ENCODE measurements at regions not wholly inside any gene's neighbourhood (a gene's known extent, or its start where the extent isn't known, plus 50 kb on each side); places are given as distances from the start of the nearest gene placed in this dataset.

DNA sequence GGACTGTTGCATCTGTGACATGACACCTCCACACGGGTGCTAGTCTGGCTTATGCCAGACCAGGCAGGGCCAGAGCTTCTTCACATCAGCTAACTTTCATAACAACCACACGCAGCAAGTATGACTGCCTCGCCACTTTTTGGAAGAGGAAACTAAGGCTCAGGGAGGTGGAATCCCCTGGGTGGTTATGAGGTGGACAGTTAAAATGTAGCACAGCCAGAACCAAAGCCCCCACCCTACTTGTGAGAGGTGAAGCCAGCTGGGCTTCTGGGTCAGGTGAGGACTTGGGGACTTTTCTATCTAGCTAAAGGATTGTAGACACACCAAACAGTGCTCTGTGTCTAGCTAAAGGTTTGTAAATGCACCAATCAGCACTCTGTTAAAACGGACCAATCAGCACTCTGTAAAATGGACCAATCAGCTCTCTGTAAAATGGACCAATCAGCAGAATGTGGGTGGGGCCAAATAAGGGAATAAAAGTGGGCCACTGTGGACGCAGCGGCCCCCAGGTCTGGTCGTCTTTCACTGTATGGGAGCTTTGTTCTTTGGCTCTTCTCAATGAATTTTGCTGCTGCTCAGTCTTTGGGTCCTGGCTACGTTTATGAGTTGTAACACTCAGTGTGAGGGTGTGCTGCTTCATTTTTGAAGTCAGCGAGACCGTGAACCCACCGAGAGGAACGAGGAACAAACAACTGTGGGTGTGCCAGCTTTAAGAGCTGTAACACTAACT, 171.0 kb downstream of the PTPN20 start:
- H3K4me3 ChIP-seq (replicated peaks; ENCODE audit: low read depth, low read length) = no peak overlapping the region
- no peak for DNase-seq (ENCODE audit: low read depth)
- TF ChIP-seq, protein P1, sequence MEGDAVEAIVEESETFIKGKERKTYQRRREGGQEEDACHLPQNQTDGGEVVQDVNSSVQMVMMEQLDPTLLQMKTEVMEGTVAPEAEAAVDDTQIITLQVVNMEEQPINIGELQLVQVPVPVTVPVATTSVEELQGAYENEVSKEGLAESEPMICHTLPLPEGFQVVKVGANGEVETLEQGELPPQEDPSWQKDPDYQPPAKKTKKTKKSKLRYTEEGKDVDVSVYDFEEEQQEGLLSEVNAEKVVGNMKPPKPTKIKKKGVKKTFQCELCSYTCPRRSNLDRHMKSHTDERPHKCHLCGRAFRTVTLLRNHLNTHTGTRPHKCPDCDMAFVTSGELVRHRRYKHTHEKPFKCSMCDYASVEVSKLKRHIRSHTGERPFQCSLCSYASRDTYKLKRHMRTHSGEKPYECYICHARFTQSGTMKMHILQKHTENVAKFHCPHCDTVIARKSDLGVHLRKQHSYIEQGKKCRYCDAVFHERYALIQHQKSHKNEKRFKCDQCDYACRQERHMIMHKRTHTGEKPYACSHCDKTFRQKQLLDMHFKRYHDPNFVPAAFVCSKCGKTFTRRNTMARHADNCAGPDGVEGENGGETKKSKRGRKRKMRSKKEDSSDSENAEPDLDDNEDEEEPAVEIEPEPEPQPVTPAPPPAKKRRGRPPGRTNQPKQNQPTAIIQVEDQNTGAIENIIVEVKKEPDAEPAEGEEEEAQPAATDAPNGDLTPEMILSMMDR (IDR thresholded peaks at IDR 0.05; ENCODE audit: low read length, missing control alignments) = no peak

DNA sequence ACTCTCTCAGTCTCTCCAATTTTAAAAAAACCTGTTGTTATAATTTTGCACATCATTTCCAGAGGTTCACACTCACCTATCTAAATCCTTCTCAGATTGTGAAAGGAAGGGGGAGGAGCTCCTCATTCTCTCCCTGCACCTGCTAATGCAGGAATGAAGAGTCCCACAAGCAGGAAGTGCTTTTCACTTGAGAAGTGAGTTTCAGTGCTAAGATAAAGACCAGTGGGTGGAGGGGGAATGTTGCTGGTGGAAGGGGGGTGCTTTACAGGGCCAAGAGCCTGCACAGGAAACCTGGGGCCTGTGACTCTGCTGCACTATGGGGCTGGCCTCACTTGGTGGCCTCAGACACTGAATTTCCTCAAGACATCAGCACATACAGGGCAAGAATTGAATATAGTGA, 176.4 kb downstream of the PTPN20 start:
- DNase-seq (ENCODE audit: low read depth) = no peak
- H3K4me3 ChIP-seq (replicated peaks; ENCODE audit: low read depth, low read length) = no peak overlapping the region
- TF ChIP-seq, protein P1 (IDR thresholded peaks at IDR 0.05; ENCODE audit: low read length, missing control alignments) = no peak

DNA sequence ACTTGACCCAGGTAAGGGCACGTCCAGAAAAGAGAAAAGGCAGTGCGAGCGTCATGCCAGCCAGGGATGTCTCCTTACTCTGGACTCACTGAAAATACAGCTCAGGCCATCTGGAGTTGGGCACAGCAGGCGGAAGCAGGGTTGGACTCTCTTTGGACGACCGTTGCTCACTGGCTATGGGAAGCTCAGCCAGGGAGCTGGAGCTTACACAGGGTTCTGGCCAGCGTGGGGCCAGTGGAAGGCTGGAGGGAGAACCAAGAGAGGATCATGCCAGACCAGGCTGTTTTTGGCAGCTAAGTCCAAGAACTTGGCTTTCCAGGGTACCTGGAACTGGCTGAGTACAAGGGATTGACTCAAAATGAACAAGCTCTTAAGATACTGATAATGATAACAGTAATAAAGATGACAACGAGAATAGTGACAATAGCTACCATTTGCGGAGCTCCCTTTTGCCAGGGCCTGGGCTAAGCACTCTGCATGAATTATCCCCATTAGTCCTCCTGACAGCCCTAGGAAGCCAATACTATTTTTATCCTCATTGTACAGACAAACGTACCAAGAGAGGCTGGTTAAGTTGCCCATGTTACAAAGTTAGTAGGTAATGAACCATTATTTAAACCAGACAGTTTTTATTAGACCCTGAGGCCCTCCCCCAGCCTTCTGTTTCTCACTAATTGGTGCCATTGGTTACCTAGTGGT, 177.6 kb downstream of the PTPN20 start:
- no peak for DNase-seq (ENCODE audit: low read depth)
- TF ChIP-seq, protein P1 (IDR thresholded peaks at IDR 0.05; ENCODE audit: low read length, missing control alignments) = no peak
- no peak overlapping the region for H3K4me3 ChIP-seq (replicated peaks; ENCODE audit: low read depth, low read length)

DNA sequence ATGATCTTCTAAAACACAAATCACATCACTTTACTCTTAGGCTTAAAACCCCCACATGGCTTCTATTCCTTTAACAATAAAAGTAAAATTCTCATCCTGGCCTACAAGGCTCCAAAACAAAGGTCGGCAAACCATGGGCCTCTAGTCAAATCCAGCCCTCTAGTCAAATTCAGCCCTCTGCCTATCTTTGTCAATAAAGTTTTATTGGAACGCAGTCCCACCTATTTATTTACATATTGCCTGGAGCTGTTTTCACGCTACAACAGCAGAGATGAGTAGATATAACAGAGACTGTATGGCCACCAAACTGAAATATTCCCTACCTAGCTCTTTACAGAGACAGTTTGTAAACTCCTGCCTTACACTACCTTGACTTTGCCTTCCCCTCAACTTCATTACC, 178.8 kb downstream of the PTPN20 start:
- no peak overlapping the region for H3K4me3 ChIP-seq (replicated peaks; ENCODE audit: low read depth, low read length)
- no peak for DNase-seq (ENCODE audit: low read depth)
- TF ChIP-seq, protein P1 (IDR thresholded peaks at IDR 0.05; ENCODE audit: low read length, missing control alignments) = no peak

DNA sequence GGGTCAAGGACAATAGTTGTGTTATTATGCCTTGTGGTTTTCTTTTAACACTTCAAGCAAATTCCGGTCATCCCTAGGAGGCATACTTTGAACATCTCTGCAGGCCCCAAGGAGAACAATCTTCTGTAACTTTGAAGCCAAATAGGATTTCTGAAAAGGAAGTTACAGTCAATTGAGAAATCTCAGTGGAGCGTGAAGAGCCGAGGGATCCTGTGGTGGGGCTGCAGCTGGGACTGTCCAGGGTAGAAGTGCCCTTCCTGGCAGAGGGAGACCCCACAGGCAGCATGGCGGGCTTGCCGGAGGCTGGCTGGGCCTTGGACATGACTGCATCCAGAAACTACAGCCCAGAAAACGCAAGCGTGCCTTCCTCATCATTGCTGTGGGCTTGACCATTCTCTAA, 179.7 kb downstream of the PTPN20 start:
- no peak overlapping the region for H3K4me3 ChIP-seq (replicated peaks; ENCODE audit: low read depth, low read length)
- TF ChIP-seq, protein P1 (IDR thresholded peaks at IDR 0.05; ENCODE audit: low read length, missing control alignments) = no peak
- DNase-seq (ENCODE audit: low read depth) = no peak

DNA sequence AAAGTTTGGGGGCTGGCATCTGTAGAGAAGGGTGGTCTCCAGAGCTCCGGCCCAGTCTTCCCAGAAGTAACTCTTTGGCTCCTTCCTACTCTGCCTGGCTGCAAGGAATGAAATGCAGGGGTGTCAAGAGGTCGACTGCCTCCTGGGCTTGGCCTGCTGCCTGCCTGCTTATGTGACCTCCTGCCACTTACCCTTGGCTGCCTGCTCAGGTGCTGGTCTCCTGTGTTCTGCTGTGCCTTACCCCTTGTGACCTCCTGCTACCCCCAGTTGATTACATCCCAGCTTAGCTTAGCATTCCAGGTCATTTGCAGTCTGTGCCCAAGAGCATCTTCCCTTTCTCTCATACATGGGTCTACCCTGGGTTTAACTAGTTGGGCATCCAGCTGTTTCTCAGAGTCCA, 180.2 kb downstream of the PTPN20 start:
- TF ChIP-seq, protein P1 (IDR thresholded peaks at IDR 0.05; ENCODE audit: low read length, missing control alignments) = no peak
- no peak overlapping the region for H3K4me3 ChIP-seq (replicated peaks; ENCODE audit: low read depth, low read length)
- no peak for DNase-seq (ENCODE audit: low read depth)

All from fibroblast of pulmonary artery (primary cell).